ENCODE measurements at regions not wholly inside any gene's neighbourhood (a gene's known extent, or its start where the extent isn't known, plus 50 kb on each side); places are given as distances from the start of the nearest gene placed in this dataset.
A peak's percentile ranks its signal among the peaks of the same experiment; 100 is the strongest.
"Not testable (repeated sequence)": the region's sequence is repeated elsewhere in the genome, so short reads cannot be mapped to it uniquely, and the experiment has no call there.

GRCh38 chr16:88165683-88166082 lies 214.4 kb downstream of the BANP start:
- H3K36me3 ChIP-seq; DNase-seq; H3K27me3 ChIP-seq; H3K9me3 ChIP-seq; H3K4me1 ChIP-seq; H3K4me3 ChIP-seq; intact Hi-C loops (cut with DNase I); H3K27ac ChIP-seq: not testable (repeated sequence)
- ATAC-seq, result peak in 2 of 8 donors; percentile 13 to 27
- 73 to 77% methylated on average over 15 of the region's 15 CpGs for WGBS, 2 donors

- intact Hi-C loops (cut with DNase I); H3K9me3 ChIP-seq; H3K27ac ChIP-seq; H3K4me3 ChIP-seq; H3K27me3 ChIP-seq; DNase-seq; H3K4me1 ChIP-seq; H3K36me3 ChIP-seq: not testable (repeated sequence)
- 73% methylated on average over 14 to 15 of the region's 16 CpGs for WGBS, 2 donors
- peak in 1 of 8 donors; percentile 16 for ATAC-seq
Measured at GRCh38 chr16:88166209-88166773, 215.1 kb downstream of the BANP start.

GRCh38 chr16:88167798-88168556 lies 214.8 kb upstream of the ZNF469 start:
- H3K27ac ChIP-seq; H3K9me3 ChIP-seq; H3K4me3 ChIP-seq; H3K27me3 ChIP-seq; H3K4me1 ChIP-seq; DNase-seq; H3K36me3 ChIP-seq; intact Hi-C loops (cut with DNase I): not testable (repeated sequence)
- WGBS, 2 donors, result 60 to 62% methylated on average over 20 to 22 of the region's 22 CpGs
- ATAC-seq, result peak in 2 of 8 donors; percentile 12 to 27

- H3K36me3 ChIP-seq; H3K27me3 ChIP-seq; ATAC-seq; intact Hi-C loops (cut with DNase I); H3K9me3 ChIP-seq; H3K27ac ChIP-seq; DNase-seq; H3K4me3 ChIP-seq; H3K4me1 ChIP-seq: not testable (repeated sequence)
- 59 to 62% methylated on average over 6 of the region's 6 CpGs for WGBS, 2 donors
Measured at GRCh38 chr16:88168557-88168949, 214.2 kb upstream of the ZNF469 start.

GRCh38 chr16:88169136-88169830 lies 213.5 kb upstream of the ZNF469 start:
- H3K27me3 ChIP-seq; DNase-seq; H3K36me3 ChIP-seq; H3K4me1 ChIP-seq; ATAC-seq; H3K9me3 ChIP-seq; H3K4me3 ChIP-seq; H3K27ac ChIP-seq; intact Hi-C loops (cut with DNase I): not testable (repeated sequence)
- WGBS, 2 donors, result 87 to 88% methylated on average over 26 of the region's 26 CpGs

- H3K4me1 ChIP-seq; intact Hi-C loops (cut with DNase I); H3K27me3 ChIP-seq; H3K27ac ChIP-seq; H3K36me3 ChIP-seq; ATAC-seq; H3K4me3 ChIP-seq; H3K9me3 ChIP-seq; DNase-seq: not testable (repeated sequence)
- WGBS, 2 donors, result 94 to 95% methylated on average over 8 of the region's 8 CpGs
Measured at GRCh38 chr16:88169831-88170165, 213.0 kb upstream of the ZNF469 start.

- H3K4me1 ChIP-seq, result peaks cover 0 to 1% (median 0%) of the 10 kb centered on the region in 9 donors
- H3K27me3 ChIP-seq, result peaks cover 0 to 8% (median 0%) of the 10 kb centered on the region in 7 donors
- no peaks in the 10 kb centered on the region for H3K36me3 ChIP-seq
- no peak for DNase-seq
- ATAC-seq, result no peak
- intact Hi-C loops (cut with DNase I), result no loop called here
- 79 to 80% methylated on average over 17 of the region's 17 CpGs for WGBS, 2 donors
- no peak overlapping the region for H3K27ac ChIP-seq
- H3K9me3 ChIP-seq, result peaks cover 0 to 7% (median 0%) of the 10 kb centered on the region in 11 donors
- TF ChIP-seq CTCF (IDR thresholded peaks at IDR 0.05), result no peak
- H3K4me3 ChIP-seq, result no peak overlapping the region
Measured at GRCh38 chr16:88170528-88170991, 212.2 kb upstream of the ZNF469 start.

- H3K27ac ChIP-seq; DNase-seq; ATAC-seq; H3K4me3 ChIP-seq; H3K36me3 ChIP-seq; H3K9me3 ChIP-seq; H3K27me3 ChIP-seq; H3K4me1 ChIP-seq; intact Hi-C loops (cut with DNase I): not testable (repeated sequence)
- 75 to 86% methylated on average over 1 of the region's 1 CpG for WGBS, 2 donors
Measured at GRCh38 chr16:88171126-88171525, 211.6 kb upstream of the ZNF469 start.

GRCh38 chr16:88176184-88176583 lies 206.6 kb upstream of the ZNF469 start:
- H3K27me3 ChIP-seq; H3K9me3 ChIP-seq; intact Hi-C loops (cut with DNase I); H3K27ac ChIP-seq; H3K4me3 ChIP-seq; DNase-seq; H3K4me1 ChIP-seq; H3K36me3 ChIP-seq: not testable (repeated sequence)
- peak in 5 of 8 donors; percentile 19 to 94 (median 66) for ATAC-seq
- 87 to 96% methylated on average over 3 of the region's 8 CpGs for WGBS, 2 donors

- H3K4me3 ChIP-seq; DNase-seq; H3K9me3 ChIP-seq; H3K27me3 ChIP-seq; H3K4me1 ChIP-seq; intact Hi-C loops (cut with DNase I); H3K36me3 ChIP-seq; H3K27ac ChIP-seq; ATAC-seq: not testable (repeated sequence)
- 83 to 85% methylated on average over 23 of the region's 23 CpGs for whole genome bisulfite sequencing, 2 donors
Measured at GRCh38 chr16:88176591-88177180, 206.1 kb upstream of the ZNF469 start.
